ENCODE measurements at regions not wholly inside any gene's neighbourhood (a gene's known extent, or its start where the extent isn't known, plus 50 kb on each side); places are given as distances from the start of the nearest gene placed in this dataset.
"Not testable (repeated sequence)": the region's sequence is repeated elsewhere in the genome, so short reads cannot be mapped to it uniquely, and the experiment has no call there.

GRCh38 chr21:10411776-10412526, 109.4 kb upstream of the TPTE start:
- not testable (repeated sequence) for DNase-seq

DNA sequence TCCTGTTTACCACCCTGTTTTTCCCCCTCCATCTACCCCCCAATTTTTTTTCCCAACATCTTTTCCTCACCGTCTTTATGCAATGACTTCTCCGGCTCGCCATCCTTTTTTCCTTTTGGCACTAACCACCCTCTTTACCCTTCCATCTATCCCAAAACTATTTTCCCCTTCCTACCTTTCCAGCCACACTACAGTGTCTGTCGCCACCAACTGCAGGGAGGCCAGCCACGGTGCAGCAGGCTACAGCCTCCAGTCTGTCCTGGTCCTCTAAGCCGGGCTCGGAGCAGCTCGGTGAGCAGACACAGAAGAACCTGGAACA, 108.5 kb upstream of the TPTE start:
- DNase-seq: not testable (repeated sequence)

- DNase-seq: not testable (repeated sequence)
These were observed 107.9 kb upstream of the TPTE start for GRCh38 chr21:10413247-10414120.

DNA sequence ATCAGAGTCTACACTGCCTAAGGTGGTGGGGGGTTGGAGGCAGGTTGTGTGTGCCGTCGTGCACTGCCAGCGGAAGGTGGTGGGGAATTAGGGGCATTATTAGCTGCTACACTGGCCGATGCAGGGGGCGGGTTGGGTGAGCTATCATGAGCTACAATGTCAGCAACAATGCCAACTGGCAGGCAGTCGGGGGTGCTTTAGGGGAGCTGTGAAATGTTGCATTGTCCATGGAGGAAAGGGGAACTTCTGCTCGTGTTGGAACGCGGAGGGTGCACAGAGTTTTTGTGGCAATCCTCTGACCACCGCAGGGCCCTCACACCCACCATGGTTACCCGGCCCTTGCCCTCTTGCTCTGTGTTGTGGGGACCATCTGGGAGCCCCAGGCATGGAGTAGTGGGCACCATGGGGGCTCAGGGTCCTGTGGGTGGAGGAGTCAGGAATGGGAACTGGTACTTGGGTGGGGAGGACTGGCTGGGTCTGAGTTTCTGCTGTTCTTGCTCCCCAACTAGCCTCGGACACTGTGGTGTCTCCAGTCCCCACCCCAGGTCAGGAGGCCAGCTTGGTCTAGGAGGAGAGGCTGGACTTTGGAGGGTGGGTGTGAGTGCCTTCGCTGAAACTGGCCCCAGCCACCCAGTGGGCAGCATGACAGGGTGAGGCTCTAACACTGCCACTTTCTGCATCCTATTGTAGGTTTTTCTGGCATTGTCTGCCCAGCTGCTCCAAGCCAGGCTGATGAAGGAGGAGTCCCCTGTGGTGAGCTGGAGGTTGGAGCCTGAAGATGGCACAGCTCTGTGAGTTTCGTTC, 107.1 kb upstream of the TPTE start:
- not testable (repeated sequence) for DNase-seq

DNA sequence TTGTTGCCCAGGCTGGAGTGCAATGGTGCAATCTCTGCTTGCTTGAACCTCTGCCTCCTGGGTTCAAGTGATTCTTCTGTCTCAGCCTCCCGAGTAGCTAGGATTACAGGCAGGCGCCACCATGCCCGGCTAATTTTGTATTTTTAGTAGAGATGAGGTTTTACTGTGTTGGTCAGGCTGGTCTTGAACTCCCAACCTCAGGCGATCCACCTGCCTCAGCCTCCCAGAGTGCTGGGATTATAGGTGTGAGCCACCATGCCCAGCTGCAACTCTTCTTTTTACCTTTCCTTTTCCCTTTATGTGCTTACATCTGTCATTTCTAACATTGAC, 106.5 kb upstream of the TPTE start:
- DNase-seq: not testable (repeated sequence)

DNA sequence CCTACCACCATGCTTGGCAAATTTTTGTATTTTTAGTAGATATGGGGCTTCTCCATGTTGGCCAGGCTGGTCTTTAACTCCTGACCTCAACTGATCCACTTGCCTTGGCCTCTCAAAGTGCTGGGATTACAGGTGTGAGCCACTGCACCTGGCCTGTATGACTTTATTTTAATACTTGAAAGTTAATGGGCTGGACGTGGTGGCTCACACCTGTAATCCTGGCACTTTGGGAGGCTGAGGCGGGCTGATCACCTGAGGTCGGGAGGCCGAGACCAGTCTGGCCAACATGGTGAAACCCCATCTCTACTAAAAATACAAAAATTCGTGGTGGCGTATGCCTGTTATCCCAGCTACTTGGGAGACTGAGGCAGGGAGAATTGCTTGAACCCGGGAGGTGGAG, 105.9 kb upstream of the TPTE start:
- not testable (repeated sequence) for DNase-seq

GRCh38 chr21:10415859-10416258, 105.5 kb upstream of the TPTE start:
- DNase-seq: not testable (repeated sequence)

GRCh38 chr21:10416691-10417447, 104.5 kb upstream of the TPTE start:
- DNase-seq: not testable (repeated sequence)

- not testable (repeated sequence) for DNase-seq
These were observed 103.8 kb upstream of the TPTE start for GRCh38 chr21:10417551-10418002.

- not testable (repeated sequence) for DNase-seq
These were observed 102.9 kb upstream of the TPTE start for GRCh38 chr21:10418250-10419048.

- DNase-seq: not testable (repeated sequence)
These were observed 100.2 kb upstream of the TPTE start for GRCh38 chr21:10421199-10421598.

DNA sequence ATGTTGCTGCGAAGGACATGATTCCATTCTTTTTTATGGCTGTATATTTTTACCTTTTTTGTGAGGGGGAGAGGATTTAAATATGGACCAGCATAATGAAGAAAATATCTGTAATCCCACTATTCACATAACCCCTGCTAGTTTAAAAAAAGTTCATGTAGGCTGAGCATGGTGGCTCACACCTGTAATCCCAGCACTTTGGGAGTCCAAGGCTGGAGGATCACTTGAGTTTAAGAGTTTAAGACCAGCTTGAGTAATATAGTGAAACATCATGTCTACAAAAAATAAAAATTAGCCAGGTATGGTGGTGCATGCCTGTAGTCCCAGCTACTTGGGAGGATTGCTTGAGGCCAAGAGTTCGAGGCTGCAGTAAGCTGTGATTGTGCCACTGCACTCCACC, 99.8 kb upstream of the TPTE start:
- not testable (repeated sequence) for DNase-seq

DNA sequence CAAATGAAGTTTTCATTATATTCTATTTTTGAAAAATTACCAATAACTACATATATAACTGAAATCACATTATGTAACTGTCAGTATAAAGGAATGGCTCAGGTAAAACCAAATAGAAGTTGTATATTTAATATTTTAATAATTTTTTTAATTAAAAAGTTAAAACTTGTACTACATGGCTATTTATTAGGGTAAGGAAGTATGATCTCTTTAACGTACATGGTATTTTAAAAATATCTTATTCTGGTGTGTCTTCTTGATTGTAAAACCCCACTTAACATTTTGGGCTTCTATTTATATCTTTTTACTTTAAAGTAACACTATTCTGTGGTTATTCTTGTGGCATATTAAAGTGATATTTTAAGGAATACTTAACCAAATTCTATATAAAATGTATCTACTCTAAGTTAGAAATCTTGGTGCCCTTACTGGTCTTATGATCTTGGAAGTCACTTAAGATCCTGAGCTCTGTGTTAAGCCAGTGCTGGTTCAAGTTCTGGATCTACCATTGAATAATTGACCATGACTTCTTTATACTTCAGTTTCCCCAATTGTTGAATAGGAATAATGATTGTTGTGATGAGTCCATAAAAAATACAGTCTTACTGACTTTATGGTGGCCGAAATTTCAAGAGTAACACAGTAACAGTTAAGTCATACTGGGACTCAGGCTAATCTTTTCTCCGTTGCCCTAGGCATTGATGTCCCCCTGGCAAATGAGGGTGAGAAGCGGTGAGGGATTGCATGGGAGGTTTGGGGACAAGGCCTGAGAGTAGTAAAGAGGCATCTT, 97.1 kb upstream of the TPTE start:
- not testable (repeated sequence) for DNase-seq

DNA sequence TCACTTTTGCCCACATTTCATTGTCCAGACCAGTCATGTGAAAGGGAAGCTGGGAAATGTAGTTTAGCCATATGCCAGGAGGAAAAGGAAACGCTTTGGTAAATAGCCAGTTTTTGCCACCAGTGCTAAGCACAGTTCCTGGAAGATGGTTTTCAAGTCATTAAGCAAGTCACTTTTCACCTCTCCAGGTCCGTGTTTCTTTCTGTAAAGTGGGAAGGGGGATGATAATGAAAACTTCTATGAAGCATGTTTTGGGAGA, 96.6 kb upstream of the TPTE start:
- not testable (repeated sequence) for DNase-seq

GRCh38 chr21:10425856-10426255, 95.5 kb upstream of the TPTE start:
- no peak for DNase-seq

DNA sequence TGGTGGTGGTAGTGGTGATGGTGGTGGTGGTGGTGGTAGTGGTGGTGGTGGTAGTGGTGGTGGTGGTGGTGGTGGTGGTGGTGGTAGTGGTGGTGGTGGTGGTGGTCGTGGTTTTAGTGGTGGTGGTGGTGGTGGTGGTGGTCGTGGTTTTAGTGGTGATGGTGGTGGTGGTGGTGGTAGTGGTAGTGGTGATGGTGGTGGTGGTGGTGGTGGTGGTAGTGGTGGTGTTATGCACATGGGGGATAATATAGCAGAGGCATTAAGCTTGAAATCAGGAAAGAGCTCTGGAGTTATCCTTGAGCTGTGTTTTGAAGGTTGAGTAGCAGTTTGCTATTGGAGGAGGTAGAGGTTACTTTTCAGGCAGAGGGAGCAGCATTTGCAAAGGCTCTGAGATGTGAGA, 94.6 kb upstream of the TPTE start:
- DNase-seq: not testable (repeated sequence)

- not testable (repeated sequence) for DNase-seq
These were observed 94.1 kb upstream of the TPTE start for GRCh38 chr21:10427277-10427676.

DNA sequence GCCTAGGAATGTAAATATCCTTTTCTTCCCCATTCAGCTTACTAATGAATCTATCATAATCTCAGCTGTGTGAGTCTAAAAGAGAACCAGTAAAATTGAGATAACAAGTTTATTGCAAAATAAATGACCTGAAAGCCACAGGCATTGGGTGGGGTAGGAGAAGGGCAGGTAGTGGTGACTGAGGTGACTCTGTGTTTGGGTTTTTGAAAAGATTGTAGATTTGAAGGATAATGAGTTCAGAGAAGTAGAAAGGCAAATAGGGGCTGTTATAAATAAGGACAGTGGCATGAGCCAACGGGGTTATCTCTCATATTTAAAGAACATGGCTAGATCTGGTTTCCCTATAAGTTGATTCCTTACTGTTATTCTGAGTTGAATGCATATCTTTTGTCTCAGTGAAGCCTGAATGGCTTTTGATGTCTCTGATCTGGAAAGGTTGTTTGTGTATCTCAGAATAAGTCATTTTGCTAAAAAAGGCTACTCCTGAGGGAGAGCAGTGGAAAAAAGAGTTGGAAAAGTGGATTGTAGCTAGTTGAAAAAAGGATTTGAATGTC, 92.3 kb upstream of the TPTE start:
- not testable (repeated sequence) for DNase-seq

GRCh38 chr21:10430005-10430404, 91.4 kb upstream of the TPTE start:
- no peak for DNase-seq

- DNase-seq: not testable (repeated sequence)
These were observed 89.4 kb upstream of the TPTE start for GRCh38 chr21:10431995-10432394.

DNA sequence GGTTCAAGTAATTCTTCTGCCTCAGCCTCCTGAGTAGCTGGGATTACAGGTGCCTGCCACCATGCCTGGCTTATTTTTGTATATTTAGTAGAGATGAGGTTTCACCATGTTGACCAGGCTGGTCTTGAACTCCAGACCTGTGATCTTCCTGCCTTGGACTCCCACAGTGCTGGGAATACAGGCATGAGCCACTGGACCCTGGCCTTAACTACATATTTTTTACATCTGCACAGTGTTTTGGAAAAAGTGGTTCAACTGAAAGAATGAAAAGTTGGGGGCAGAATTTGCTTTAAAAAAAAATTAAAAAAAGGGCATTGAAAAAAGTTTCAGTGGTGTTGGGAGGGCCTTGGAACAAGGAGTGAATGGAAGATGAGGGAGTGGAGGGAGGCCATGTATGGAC, 88.9 kb upstream of the TPTE start:
- DNase-seq: not testable (repeated sequence)

Measured in activated CD4-positive, alpha-beta T cell treated with anti-CD3 and anti-CD28 coated beads for 48 hours (primary cell).